NCI-H187 treated with DMSO at 0.1 percent for 48 hours (cell line): ENCODE measurements at regions not wholly inside any gene's neighbourhood (a gene's known extent, or its start where the extent isn't known, plus 50 kb on each side); places are given as distances from the start of the nearest gene placed in this dataset.
"Not testable (repeated sequence)": the region's sequence is repeated elsewhere in the genome, so short reads cannot be mapped to it uniquely, and the experiment has no call there.

Experiments used
- DNase-seq: peaks from one replicate; lab custom pipeline; 2025; lab: John Stamatoyannopoulos, UW

DNA sequence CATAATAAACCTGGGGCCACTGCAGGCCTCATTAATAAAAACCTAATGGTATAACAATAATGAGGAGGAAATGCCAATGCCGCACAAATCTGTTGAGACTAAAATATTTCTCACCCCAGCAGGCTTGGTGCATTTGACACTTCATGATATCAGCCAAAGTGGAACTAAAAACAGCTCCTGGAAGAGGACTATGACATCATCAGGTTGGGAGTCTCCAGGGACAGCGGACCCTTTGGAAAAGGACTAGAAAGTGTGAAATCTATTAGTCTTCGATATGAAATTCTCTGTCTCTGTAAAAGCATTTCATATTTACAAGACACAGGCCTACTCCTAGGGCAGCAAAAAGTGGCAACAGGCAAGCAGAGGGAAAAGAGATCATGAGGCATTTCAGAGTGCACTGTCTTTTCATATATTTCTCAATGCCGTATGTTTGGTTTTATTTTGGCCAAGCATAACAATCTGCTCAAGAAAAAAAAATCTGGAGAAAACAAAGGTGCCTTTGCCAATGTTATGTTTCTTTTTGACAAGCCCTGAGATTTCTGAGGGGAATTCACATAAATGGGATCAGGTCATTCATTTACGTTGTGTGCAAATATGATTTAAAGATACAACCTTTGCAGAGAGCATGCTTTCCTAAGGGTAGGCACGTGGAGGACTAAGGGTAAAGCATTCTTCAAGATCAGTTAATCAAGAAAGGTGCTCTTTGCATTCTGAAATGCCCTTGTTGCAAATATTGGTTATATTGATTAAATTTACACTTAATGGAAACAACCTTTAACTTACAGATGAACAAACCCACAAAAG is 580.9 kb upstream of the TMEFF2 start:
- DNase-seq: no peak

DNA sequence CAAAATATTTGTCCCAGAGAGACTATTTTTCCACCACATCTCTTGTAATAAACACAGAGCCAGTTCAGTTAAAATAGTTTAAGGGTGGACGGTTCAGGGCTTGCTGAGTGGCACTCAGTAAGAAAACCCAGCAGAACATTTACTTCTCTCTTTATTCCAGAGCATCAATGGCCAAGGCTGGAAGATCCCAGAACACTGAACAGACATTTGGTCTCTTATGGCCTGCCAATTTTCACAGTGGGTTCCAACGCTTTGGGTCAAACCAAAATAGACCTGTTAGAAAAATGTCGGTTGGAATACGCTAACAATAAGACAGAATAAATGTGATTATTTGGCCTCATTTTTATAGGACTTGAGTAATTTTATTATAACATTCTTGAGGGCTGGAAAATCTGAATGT is 580.3 kb upstream of the TMEFF2 start:
- no peak for DNase-seq

DNA sequence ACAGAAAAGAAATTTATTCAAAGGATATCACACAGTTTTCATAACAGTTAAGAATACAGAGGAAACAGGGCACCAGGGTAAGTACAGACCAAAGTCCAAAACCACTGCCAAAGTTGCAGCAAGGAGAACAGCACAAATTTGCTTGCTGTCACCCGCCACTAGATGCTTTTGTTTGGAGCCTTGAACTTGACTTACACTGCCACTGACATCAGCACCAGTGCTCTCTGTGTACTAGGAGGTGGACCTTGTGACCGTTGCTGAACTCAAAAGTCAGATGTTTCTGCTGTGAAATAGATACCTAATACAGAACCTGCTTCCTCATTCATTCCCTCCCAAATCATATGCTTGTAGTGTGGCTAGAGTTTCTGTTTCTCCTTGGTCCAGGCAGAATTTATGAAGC is 578.3 kb upstream of the TMEFF2 start:
- no peak for DNase-seq

DNA sequence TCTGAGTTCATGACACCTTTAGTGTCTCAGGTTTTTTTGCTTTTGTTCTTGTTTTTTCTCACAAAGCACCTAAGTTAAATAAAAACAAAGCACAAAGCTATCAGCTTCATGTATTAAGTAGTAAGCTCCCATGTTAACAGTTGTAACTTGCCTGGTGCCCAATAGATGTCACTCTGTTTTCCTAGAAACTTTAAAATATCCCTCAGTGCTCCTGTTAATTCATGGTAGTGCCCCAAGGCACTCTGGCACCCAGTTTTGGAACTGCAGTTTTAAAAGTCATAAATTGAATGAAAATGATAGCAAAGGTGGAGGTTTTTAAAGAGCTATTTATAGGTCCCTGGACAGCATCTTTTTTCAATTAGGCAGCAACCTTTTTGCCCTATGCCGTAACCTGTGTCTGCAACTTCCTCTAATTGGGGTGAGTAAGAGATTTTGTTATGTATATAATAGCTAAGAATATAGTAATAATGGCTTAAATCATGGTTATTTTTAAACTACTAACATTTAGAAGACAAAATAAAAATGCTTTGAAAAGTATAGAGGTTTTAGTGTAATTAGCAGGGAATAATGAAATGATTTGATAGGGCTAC is 555.0 kb upstream of the TMEFF2 start:
- no peak for DNase-seq

DNA sequence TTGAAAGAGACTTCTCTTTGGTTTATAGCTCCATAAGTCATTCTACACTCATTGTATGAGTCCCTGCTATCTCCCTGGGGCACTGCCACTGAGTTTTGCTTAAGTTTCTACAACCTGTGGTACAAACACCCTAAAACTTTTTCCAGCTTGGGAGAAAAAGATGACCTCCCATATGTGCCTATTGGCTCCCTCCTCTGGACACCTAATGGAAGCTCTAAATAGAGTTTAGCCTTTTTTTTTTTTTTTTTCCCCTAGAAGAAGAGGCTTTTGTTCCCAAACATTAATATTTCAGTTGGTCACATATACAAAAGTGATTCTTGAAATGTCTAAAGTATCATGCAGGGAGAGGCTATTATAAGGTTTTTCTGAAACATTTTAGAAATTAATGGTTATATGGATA is 547.2 kb upstream of the TMEFF2 start:
- DNase-seq: no peak

DNA sequence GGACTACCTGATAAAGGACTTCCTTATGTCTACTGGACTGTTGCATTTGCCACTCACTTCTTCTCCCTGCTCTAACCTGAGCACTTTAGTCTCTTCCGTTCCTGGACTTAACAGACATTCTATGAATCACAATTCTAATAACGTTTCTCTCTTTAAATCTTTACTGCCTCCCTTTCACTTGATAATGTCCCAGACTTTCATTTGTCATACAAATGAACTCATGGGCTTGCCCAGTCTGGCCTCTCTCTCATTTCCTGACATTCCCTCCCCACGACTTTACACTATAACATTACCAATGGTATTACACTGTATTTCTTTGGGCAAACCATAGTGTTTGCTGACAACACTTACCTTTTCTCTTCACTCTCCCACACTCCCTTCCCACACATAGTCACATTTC is 540.7 kb upstream of the TMEFF2 start:
- no peak for DNase-seq

DNA sequence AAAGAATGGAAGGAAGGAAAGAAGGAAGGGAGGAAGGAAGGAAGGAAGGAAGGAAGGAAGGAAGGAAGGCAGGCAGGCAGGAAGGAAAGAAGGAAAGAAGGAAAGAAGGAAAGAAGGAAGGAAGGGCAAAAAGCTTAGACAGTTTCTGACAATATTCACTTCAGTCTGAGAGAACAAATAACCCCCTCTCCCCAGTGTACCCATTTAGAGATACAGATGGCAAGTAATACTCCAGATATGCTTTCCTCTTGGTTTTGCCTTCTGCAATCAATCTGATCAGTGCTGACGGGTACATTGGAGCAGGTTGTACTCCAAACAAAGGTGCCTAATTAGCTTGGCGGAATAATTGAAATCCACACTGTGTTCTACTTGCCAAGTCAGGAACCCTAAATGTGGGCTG is 534.6 kb upstream of the TMEFF2 start:
- DNase-seq: no peak

DNA sequence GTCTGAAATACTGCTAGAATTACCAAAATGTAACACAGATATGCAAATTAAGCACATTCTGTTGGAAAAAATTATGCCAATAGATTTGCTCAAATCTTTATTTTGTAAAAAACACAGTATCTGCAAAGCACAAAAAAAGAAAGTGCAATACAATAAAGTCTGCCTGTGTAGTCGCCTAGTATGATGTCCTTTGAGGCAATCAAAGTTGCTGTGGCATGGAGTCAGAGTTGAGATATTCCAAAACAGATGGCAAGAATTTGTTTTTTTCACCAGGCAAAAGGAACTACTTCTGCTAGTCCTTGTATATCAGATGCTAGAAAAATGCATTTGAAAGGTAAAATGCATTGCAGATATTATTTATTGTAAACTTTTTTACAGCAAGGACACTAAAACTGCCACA is 531.3 kb upstream of the TMEFF2 start:
- no peak for DNase-seq

DNA sequence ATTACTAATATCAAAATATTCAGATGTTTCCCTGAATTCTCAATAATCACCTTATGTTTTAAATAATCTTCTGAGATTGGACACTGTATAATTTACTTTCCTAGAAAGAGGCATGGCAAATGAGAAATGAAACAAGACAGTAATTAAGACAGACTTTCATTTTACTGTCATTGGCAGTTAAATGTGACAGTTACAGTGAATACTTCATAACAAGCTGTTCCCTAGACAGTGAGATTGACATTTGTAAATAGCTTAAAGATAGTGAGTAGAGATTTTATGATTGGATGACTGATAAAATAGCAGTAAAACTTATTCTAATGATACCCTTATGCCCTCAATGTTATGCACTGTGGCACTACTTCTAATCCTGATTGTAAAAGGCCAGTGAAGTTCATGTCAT is 524.9 kb upstream of the TMEFF2 start:
- no peak for DNase-seq

DNA sequence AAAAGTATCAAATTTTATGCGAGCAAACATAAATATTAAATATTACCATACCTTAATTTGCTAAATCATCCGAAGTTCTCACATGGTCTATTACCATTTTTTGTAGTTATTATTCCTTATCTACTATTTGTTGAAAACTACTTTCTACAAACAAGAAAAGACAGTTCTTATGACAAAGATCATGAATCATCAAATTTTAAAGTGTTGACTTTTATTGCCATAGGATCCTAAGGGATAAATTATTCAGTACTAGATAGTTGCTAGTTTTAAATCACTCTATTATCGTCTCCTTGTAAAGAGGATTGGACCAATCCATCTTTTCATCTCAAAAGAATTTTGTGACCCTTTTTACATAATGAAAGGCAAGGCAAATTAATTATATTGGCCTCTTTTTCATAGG is 523.6 kb upstream of the TMEFF2 start:
- no peak for DNase-seq

DNA sequence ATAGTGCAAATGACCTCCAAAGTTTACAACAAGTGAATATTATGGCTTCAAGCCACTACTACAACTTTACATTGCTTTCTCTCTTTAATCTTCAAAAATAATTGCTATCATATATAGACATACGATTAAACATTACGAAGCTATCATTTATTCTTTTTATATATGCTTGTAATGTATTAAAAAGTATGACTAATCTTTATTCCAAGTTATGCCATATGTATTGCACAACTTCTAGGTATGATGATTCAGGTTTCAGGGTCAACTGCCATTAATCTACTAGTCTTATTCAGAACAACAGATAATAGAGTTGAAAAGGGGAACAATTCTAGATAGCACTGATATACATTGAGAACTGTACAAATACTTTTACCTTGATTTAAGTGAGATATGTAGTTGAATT is 506.2 kb upstream of the TMEFF2 start:
- no peak for DNase-seq

DNA sequence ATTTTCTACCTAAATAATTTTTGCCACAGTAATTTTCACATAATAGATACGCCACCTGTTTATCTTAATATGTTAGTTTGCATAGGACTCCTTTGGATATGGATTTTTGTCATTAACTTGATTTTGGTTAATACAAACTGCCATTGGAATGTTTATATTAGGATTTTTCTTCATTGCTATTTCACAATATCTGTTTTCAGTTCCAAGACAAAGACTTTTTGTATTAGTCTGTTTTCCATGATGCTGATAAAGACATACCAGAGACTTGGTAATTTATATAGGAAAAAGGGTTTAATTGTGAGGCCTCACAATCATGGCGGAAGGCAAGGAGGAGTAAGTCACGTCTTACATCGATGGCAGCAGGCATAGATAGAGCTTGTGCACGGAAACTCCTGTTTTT is 503.1 kb upstream of the TMEFF2 start:
- no peak for DNase-seq

DNA sequence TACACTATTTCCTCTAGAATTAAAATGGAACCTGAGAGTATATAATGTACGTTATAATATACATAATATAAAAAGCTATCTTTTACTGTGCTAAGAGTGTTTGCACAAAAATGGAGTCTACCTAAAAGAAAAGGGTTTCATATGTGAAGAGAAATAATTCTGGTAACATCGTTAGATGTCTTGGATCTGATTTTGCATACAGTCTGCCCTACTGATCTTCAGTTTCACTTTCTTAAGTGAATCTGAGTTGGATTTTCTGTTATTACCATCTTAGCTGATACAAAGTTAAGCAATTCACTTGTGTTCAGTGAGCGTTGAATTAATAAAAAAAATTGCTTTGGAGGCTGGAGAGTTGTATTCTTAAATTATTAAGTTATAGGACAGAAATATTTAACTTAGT is 502.1 kb upstream of the TMEFF2 start:
- no peak for DNase-seq

DNA sequence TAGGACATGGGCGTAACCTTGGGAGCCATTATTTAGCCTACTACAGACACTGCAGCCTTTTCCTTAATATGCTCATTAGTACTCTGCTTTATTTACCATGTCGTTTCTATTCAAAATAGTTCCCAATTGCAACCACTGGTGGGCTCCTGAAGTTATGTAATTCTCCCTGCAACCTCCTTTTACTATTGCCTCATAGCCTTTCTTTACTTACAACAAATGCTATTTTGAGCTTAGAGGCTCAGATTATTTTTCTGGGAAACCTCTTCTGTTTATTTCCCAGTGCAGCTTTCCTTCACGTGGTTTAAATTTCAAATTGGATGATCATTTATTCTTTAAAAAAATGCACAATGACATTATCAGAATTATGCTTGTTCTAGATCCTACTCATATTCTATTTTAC is 492.3 kb upstream of the TMEFF2 start:
- DNase-seq: no peak

DNA sequence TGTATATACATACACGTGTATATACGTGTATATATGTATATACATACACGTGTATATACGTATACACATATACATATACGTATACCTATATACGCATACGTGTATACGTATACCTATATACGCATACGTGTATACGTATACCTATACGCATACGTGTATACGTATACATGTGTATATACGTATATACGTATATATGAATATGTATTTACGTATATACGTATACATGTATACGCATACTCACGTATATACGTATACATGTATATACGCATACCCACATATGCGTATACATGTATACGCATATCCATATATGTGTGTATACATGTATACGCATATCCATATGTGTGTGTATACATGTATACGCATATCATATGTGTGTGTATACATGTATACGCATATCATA is 487.8 kb upstream of the TMEFF2 start:
- not testable (repeated sequence) for DNase-seq

DNA sequence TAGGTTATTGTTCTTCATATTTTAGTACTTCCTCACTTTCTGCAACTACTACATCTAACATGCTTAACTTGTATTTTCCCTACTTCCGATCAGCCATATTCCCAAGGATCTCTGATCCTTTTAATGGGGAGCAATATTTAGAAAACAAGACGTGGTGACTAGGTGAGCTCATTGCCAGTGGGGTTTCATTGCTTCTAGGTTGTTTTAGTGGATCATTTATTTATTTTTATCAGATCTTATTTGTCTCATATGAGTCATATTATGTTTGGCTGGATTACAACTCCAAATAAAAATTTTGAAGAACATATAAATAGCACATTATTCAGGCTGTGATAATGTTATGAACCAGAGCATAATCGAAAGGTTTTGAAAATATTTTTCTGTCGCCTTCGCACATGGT is 480.9 kb upstream of the TMEFF2 start:
- DNase-seq: no peak

DNA sequence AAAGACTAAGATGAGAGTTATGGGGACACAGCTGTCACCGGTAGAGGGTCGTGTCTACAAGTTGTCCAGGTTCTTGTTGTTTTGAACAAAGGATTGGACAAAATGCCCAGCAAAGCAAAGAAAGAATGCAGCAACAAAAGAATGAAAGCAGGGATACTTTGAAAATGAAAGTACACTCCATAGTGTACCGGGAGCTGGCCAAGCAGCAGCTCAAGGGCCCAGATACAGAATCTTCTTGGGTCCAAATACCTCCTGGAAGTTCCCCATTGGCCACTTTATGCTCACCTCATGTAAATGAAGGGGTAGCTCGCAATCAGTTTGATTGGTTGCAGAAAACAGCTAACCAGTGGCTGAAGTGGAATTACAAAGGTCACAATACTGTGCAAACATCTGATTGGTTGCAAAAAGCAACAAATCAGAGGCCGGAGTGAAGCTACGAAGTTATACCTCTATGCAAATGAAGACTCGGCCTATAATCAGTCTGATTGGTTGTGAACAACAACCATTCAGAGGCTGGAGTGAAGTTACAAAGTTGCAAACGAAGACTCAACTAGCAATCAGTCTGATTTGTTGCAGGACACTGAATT is 474.9 kb upstream of the TMEFF2 start:
- DNase-seq: no peak

DNA sequence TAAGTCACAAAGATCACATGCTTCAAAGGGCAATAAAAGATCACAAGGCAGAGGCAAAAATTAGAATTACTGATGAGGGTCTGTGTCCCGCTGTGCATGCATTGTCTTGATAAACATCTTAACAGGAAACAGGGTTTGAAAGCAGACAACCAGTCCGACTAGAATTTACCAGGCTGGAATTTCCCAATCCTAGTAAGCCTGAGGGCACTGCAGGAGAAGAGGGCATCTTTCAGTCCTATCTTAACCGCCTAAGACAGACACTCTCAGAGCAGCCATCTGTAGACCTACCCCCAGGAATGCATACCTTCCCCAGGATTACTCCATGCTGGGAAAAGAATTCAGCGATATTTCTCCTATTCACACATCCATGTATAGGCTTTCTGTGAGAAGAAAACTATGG is 465.8 kb upstream of the TMEFF2 start:
- not testable (repeated sequence) for DNase-seq

DNA sequence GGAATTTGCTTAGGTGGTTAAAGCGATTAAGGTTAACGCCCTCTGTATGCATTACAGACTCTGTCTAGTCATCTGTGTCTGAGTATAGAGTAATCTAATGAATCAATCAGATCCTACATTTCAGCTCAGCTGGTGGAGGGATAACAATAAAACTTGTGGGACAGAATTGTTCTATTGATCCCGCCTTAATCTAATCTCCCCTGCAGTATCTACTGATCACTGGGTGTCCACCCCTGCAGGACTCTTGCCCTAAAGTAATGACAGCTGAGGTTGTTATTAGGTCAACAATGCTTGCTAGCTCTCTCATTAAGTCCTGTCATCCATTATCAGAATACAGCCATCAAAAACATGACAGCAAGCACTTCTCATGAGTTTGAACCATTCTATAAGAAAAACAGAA is 462.6 kb upstream of the TMEFF2 start:
- no peak for DNase-seq

DNA sequence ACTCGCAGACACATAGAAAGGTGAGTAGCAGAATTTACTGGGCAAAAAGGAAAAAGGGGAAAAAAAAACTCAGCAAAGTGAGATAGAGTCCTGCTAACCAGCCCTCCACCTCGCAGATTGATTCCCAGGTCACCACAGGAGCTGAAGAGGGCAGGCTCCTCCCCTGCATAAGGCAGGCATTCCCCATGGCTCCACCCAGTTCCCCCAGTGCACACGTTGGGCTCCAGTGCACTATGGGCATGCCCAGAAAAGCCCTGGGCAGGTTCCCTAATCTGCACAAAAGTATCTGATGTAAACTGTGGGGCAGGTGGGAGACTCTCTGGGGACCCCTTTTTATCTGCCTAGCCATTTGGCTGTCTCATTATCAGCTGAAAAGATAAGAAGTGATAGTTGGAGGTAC is 461.2 kb upstream of the TMEFF2 start:
- no peak for DNase-seq

DNA sequence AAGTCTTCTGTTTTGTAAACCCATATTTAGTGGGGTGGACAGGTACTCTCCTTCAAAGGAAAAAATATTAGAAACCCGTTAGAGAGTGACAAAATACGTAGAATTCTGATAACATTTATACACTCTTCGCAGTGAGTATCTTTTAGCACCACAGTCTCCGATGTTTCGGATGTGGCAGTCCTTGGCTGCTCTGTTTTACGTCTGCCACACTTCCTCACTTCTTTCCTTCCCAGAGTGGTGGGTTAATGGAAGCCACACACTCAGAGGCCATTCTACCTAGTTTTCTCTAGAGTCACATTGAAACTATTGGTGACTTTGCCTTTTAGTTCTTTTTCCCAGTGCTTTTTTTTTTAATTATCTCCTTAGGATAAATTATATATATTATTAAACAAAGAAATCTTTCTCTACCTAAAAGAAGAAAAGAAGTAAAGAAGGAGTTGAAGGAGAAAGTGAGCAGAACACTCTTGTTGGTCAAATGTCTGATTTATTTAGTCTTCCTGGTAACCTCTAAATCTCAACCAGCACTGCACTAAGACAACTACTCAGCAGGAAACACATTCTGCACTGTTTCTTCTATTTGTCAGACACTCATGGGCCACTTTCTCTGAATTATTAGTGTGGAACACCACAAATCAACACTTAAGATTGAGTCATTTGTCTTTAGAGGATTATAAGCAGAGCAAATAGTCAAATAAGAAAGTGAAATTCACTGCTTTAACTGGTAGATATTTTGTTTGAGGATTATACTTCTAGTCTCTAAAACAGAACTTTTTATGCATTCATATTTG is 451.3 kb upstream of the TMEFF2 start:
- DNase-seq: no peak

DNA sequence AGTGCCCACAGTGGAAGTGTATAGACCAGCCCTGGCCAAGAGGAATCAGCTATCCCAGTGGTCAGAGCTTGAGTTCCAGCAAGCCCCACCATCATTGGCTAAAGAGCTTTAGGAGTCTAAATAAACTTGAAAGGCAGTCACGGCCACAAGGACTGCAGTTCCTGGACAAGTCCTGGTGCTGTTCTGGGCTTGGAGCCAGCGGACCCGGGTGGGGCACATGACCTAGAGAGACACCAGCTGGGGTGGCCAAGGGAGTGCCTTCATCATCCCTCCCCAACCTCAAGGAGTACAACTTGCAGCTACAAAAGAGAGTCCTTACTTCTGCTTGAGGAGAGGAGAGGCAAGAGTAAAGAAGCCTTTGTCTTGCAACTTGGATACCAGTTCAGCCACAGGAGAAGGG is 439.8 kb upstream of the TMEFF2 start:
- no peak for DNase-seq

DNA sequence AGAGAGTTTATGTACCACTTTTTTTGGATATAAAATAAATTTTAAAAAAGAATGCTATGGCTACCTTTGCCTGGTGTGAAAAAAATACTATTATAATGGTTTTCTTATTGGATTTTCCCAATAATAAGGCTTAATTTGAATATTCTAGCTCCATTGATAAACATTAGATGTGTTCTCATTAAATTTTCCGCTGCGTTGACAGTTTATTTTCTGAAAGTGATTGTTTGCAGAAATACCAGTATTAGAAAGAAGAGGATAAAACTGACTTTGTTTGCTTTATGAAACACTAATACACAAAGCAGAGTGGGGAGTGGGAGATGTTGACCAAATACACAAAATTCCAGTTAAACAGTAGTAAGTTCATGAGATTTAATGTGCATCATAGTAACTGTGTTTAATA is 433.3 kb upstream of the TMEFF2 start:
- DNase-seq: no peak
